Osteocyte (in vitro differentiated cells): ENCODE measurements at regions not wholly inside any gene's neighbourhood (a gene's known extent, or its start where the extent isn't known, plus 50 kb on each side); places are given as distances from the start of the nearest gene placed in this dataset.

Experiments
- DNase-seq: peaks from one replicate; pipeline ENCODE4 v3.0.0; 2021; ENCODE audit warnings: mixed read lengths; ENCODE audit not compliant: unreplicated experiment; ENCODE audit errors: extremely low spot score
- H3K27ac Mint-ChIP-seq: one replicate; pipeline ENCODE4 v1.8.0; 2021; ENCODE audit warnings: mild to moderate bottlenecking, mixed read lengths; ENCODE audit not compliant: unreplicated experiment
- H3K27me3 Mint-ChIP-seq: one replicate; pipeline ENCODE4 v1.8.0; 2021; ENCODE audit warnings: mixed read lengths; ENCODE audit not compliant: unreplicated experiment
- H3K36me3 Mint-ChIP-seq: one replicate; pipeline ENCODE4 v1.8.0; 2021; ENCODE audit warnings: mixed read lengths; ENCODE audit not compliant: unreplicated experiment
- H3K4me1 Mint-ChIP-seq: one replicate; pipeline ENCODE4 v1.8.0; 2021; ENCODE audit warnings: mixed read lengths; ENCODE audit not compliant: unreplicated experiment
- H3K4me3 Mint-ChIP-seq: one replicate; pipeline ENCODE4 v1.8.0; 2021; ENCODE audit warnings: mild to moderate bottlenecking, moderate library complexity, mixed read lengths; ENCODE audit not compliant: unreplicated experiment
- H3K9me3 Mint-ChIP-seq: one replicate; pipeline ENCODE4 v1.8.0; 2021; ENCODE audit warnings: mixed read lengths; ENCODE audit not compliant: unreplicated experiment
- TF ChIP-seq, protein P1 (sequence below): fragments of 200-600 bp; sonication (generic); IDR thresholded peaks from 2 replicates; pipeline ENCODE4 v1.5.0; 2021; ENCODE audit warnings: antibody characterized with exemption, mild to moderate bottlenecking, moderate library complexity

DNA sequence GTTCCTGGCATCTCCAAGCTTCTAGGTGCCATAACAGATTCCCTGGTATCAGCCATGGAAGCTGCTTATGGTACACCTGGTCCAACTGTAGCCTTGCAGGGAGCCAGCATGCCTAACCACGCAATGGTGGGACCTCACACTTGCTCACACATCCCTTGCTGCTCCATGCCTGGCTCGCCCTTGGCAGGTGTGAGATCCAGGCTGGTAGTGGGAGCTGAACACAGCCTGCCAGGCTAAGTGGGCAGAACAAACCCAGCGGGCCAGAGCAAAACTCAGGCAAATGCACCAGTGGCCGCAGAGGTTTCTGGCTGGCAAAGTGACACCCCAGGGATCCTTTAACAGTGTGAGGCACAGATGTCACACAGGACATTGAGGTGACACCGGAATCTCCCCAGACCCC lies 185.8 kb downstream of the NDUFA10 start:
- H3K9me3 Mint-ChIP-seq = peaks cover 11% of the 10 kb centered on the region
- H3K4me1 Mint-ChIP-seq = peaks cover 4% of the 10 kb centered on the region
- no peak overlapping the region for H3K4me3 Mint-ChIP-seq
- DNase-seq = peak; percentile 70
- TF ChIP-seq, protein P1, sequence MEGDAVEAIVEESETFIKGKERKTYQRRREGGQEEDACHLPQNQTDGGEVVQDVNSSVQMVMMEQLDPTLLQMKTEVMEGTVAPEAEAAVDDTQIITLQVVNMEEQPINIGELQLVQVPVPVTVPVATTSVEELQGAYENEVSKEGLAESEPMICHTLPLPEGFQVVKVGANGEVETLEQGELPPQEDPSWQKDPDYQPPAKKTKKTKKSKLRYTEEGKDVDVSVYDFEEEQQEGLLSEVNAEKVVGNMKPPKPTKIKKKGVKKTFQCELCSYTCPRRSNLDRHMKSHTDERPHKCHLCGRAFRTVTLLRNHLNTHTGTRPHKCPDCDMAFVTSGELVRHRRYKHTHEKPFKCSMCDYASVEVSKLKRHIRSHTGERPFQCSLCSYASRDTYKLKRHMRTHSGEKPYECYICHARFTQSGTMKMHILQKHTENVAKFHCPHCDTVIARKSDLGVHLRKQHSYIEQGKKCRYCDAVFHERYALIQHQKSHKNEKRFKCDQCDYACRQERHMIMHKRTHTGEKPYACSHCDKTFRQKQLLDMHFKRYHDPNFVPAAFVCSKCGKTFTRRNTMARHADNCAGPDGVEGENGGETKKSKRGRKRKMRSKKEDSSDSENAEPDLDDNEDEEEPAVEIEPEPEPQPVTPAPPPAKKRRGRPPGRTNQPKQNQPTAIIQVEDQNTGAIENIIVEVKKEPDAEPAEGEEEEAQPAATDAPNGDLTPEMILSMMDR = no peak
- H3K27me3 Mint-ChIP-seq = no peaks in the 10 kb centered on the region
- no peaks in the 10 kb centered on the region for H3K36me3 Mint-ChIP-seq
- H3K27ac Mint-ChIP-seq = no peak overlapping the region

DNA sequence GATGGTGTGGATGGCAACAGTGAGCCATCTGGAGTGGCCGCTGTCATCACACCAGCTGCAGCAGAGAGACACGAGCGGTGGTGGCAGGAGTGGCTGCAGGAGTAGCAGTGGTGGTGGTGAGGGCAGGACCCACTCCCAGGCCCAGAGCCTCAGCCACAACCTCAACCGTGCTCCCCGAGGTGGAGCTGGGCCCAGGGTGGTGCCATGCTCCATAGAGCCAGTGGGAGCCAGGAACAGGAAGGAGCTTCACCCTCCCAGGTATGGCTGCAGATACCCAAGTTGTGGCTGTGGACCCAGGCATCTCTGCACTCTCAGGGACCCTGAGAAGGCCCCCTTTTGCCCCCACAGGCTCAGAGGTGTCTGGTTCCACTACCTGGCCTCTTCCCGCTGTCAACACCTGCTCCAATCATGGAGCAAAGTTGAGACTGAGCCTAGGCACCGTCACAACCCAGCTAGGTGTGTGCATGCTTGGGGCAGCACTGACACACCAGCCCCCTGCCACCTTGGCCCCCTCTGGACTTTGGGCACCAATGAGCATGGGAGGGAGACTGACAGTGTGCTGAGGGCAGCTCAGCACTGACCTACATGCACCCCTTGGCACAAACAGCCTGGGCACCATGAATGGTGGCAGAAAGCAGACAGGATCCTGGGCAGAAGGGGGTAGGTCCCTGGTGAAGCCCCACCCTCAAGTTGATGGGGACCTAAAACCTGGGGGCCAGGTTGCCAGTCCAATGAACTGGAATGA lies 188.9 kb downstream of the NDUFA10 start:
- peaks cover 5% of the 10 kb centered on the region for H3K9me3 Mint-ChIP-seq

DNA sequence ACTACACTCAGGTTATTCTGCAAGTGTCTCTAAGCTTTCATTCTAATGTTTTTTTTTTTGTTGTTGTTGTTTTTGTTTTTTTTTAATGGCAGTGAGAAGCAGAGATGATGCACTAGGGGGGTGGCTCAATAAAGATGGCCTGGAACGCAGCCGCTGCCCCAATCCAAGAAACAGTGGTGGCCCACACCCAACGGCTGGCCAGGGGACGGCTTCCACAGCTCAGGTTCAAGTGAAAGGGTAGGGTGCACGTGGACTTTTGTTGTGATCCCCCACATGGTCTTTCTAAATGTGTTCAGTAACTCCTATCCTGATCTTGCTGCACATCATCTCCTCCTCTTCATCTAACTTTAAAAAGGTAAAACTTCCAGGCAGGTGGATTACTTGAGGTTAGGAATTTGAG lies 190.1 kb downstream of the NDUFA10 start:
- Mint-ChIP-seq H3K27me3 (no peaks in the 10 kb centered on the region), H3K36me3 (no peaks in the 10 kb centered on the region), H3K4me1 (no peaks in the 10 kb centered on the region), H3K9me3 (peaks cover 8% of the 10 kb centered on the region), H3K27ac (no peak overlapping the region), H3K4me3 (no peak overlapping the region)
- DNase-seq = peak; percentile 36
- TF ChIP-seq, protein P1 = no peak

More for the DNA sequence above, 188.9 kb downstream of the NDUFA10 start:
- H3K4me1 Mint-ChIP-seq = no peaks in the 10 kb centered on the region
- H3K4me3 Mint-ChIP-seq = no peak overlapping the region
- no peaks in the 10 kb centered on the region for H3K36me3 Mint-ChIP-seq
- no peak overlapping the region for H3K27ac Mint-ChIP-seq
- TF ChIP-seq, protein P1 = no peak
- peak; percentile 68 for DNase-seq
- H3K27me3 Mint-ChIP-seq = no peaks in the 10 kb centered on the region

DNA sequence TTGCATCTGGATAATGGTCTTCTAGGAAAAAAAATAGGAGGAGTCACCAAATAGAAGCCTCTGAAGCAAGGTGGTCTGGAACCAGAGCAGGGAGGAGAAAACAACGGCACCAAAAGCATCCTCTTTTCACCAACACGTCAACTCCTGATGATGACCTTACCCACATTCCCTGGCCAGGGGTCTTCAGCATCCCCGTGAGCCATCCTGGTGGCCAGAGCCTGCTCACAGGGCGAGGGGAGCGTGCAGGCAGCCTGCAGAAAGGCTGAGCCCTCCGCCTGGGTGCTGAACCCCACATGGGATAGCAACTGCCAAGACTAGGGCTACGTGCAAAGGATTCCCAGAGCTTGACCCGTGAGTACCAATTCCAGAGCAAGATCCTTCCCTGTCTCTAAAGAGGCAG lies 191.0 kb downstream of the NDUFA10 start:
- TF ChIP-seq, protein P1 = no peak
- H3K4me1 Mint-ChIP-seq = no peaks in the 10 kb centered on the region
- H3K4me3 Mint-ChIP-seq = no peak overlapping the region
- H3K9me3 Mint-ChIP-seq = peaks cover 13% of the 10 kb centered on the region
- peak; percentile 68 for DNase-seq
- H3K36me3 Mint-ChIP-seq = no peaks in the 10 kb centered on the region
- no peak overlapping the region for H3K27ac Mint-ChIP-seq
- no peaks in the 10 kb centered on the region for H3K27me3 Mint-ChIP-seq

DNA sequence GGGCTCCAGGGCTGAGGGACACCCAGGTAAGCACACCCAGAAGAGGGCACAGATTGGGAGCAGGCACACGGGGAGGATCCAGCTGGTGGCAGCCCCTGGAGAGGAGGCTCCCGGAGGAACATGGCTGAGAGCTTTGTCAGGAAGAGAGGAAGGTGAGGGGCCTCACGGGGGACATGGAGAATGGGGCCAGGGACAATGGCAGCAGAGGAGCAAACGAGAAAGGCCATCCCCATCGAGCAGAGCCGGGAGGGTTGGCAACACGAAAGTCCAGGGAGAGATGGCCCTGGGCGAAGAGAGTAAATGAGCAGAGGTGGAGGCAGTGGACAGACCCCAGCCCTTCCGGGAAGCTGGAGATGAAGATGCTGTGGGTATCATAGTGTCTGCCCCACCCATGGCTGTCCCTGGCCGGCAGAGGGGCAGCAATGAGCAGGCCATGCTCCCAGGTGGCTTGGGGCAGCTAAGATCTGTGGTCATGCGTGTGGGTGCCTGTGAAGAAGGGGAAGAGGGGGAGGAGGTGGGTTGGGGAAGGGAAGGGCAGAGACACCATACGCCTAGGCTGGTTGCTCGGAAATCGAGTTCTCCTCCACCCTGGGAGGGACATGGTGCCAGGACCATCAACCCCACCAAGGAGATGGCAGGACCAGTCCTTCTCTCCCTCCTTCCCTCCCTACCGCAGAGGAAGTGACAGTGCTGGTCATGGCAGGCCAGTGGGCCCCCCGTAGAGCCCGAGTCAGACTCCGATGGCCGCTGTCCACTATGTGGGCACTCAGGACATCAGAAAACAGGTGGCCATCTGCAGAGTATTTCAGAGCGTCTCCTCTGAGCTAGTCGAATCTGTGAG lies 191.7 kb downstream of the NDUFA10 start:
- Mint-ChIP-seq H3K4me3 (no peak overlapping the region), H3K27ac (no peak overlapping the region), H3K4me1 (no peaks in the 10 kb centered on the region), H3K27me3 (no peaks in the 10 kb centered on the region), H3K36me3 (no peaks in the 10 kb centered on the region), H3K9me3 (peaks cover 13% of the 10 kb centered on the region)
- TF ChIP-seq, protein P1 = no peak
- peak; percentile 79 for DNase-seq
